Right lobe of liver (tissue), 6 donors: ENCODE measurements at regions not wholly inside any gene's neighbourhood (a gene's known extent, or its start where the extent isn't known, plus 50 kb on each side); places are given as distances from the start of the nearest gene placed in this dataset.

Experiments used
- ATAC-seq, 4 donors: fragments of 200-7000 bp; cut with Tn5 transposase; one replicate each; pipeline ENCODE4 v1.9.1; 2020; ENCODE audit warnings: mild to moderate bottlenecking in 4 of 4, moderate library complexity in 4 of 4
- DNase-seq, 3 donors: peaks; one replicate each; pipeline ENCODE4 v3.0.0-alpha.2; 2020
- H3K27ac ChIP-seq, 3 donors: fragments of 200-600 bp; one replicate each; pipeline ENCODE4 v1.8.0; 2022
- H3K27me3 ChIP-seq, 2 donors: fragments of 200-600 bp; one replicate each; pipeline ENCODE4 v1.8.0; 2022
- H3K36me3 ChIP-seq, 4 donors: fragments of 200-600 bp; sonication (generic) in 1 of 4; one replicate each; pipeline versions ENCODE4 v1.5.1 to v1.8.0; 2017 to 2022; ENCODE audit warnings: control low read depth in 1 of 4
- H3K4me1 ChIP-seq, 4 donors: fragments of 200-600 bp; sonication (generic) in 1 of 4; one replicate each; pipeline versions ENCODE4 v1.5.1 to v1.8.0; 2017 to 2022; ENCODE audit warnings: control low read depth in 1 of 4
- H3K4me3 ChIP-seq, 3 donors: fragments of 200-600 bp; one replicate each; pipeline ENCODE4 v1.8.0; 2022
- H3K9me3 ChIP-seq, 4 donors: fragments of 200-600 bp; sonication (generic) in 1 of 4; one replicate each; pipeline versions ENCODE4 v1.5.1 to v1.8.0; 2017 to 2022; ENCODE audit warnings: control low read depth in 1 of 4
- POLR2A ChIP-seq: fragments of 450-650 bp; IDR thresholded peaks from one replicate; pipeline ENCODE4 v1.6.1; 2017; ENCODE audit warnings: antibody characterized with exemption, mild to moderate bottlenecking
- WGBS: methylation state at CpG from one replicate; pipeline ENCODE4 v1.1.6; 2018; ENCODE audit warnings: low coverage, low lambda C conversion rate; ENCODE audit not compliant: insufficient coverage; ENCODE audit errors: missing lambda C conversion rate; 5-methylcytosine and 5-hydroxymethylcytosine counted together
- intact Hi-C, 2 donors: fragments of 100-400 bp; cut with DNase I; formaldehyde crosslinking; loops; one replicate each; pipeline versions ENCODE4 v1.11.2 to v1.14.1; 2022
- TF ChIP-seq, protein P1 (sequence below), 4 donors: fragments of 200-600 bp in 3 of 4; fragments of 450-650 bp in 1 of 4; IDR thresholded peaks; one replicate each; pipeline versions ENCODE4 v1.5.1 to v1.8.0; 2016 to 2022; ENCODE audit warnings: antibody characterized with exemption in 4 of 4, mild to moderate bottlenecking in 2 of 4
- donor health status: DM: no; HTN: yes; CAD: no.
- donor health status: DM: no; HTN: no; CAD: no.
- donor health status: DM: no; HTN: no; CAD: no.
- donor health status: DM: no; HTN: yes; CAD: no.
- donor health status: DM: no; HTN: yes; CAD: no.

DNA sequence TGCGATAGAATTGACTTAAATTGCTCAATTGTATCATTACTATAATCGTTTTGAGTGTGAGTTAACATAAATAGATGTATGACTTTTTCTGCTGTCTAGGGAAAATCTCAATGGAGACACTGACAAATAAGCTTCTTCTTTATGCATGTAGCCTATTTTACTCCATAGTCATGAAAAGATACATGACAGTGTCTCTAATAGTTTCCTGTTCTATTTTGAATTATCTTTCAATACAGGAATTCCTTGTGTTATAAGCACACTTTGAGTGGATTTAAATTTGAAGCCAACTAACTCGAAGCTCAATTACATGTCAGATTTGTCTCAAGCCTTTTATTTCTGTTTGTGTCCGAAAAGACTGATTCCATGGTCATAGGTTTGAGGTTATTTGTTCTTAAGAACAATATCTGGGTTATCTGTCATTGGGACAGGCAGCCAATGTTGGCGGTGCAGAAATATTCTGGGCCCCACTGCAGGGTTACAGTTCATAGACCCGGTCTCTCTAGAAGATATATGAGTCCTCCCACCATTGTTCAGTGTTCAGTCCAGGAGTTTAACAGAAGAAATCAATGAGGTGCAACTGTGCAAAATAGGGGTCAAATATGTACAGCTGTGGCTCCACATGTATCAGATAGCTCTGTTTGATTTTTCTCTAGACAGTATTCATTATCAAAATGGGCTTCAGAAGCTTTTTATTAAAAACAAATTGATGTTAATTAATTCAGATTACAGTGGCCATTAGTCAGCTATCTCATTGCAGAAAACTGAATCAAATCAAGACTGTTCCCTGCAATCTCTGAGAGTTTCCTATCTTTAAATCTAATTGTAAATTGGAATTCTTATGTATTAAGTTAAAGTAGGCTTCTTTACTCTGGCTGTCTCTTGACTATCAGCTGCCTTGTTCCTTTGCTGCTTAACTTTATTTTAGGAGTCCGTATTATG lies 1238.8 kb downstream of the NXPH1 start:
- DNase-seq (no peak), ATAC-seq (no peak)
- Histone ChIP-seq H3K27ac (no peak overlapping the region), H3K27me3 (no peaks in the 10 kb centered on the region), H3K36me3 (no peaks in the 10 kb centered on the region), H3K9me3 (peaks cover 0 to 2% (median 0%) of the 10 kb centered on the region in 4 donors), H3K4me1 (no peaks in the 10 kb centered on the region), H3K4me3 (no peak overlapping the region)
- intact Hi-C loops, result no loop called here
- TF ChIP-seq POLR2A, result no peak
- TF ChIP-seq, protein P1, sequence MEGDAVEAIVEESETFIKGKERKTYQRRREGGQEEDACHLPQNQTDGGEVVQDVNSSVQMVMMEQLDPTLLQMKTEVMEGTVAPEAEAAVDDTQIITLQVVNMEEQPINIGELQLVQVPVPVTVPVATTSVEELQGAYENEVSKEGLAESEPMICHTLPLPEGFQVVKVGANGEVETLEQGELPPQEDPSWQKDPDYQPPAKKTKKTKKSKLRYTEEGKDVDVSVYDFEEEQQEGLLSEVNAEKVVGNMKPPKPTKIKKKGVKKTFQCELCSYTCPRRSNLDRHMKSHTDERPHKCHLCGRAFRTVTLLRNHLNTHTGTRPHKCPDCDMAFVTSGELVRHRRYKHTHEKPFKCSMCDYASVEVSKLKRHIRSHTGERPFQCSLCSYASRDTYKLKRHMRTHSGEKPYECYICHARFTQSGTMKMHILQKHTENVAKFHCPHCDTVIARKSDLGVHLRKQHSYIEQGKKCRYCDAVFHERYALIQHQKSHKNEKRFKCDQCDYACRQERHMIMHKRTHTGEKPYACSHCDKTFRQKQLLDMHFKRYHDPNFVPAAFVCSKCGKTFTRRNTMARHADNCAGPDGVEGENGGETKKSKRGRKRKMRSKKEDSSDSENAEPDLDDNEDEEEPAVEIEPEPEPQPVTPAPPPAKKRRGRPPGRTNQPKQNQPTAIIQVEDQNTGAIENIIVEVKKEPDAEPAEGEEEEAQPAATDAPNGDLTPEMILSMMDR (IDR thresholded peaks at IDR 0.05), result no peak
- WGBS, result 62% methylated on average over 7 of the region's 7 CpGs

DNA sequence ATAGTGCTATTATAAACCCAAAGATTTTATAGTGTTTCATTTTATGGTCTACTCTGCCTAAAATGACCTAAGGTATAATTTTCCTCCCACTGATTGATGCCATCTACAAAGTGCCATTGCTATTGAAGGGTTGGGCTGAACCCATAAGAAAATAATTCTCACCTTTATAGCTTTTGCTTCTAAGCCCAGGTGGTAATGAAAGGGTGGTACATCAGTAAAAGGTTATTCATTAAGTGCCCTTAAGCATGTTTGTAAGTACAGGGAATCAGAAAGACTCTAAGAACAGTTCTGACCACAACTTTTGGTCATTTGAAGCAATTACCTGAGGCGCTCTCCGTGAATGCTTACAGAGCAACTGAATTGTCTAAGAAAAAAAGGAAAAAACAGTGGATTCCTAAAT lies 1247.3 kb downstream of the NXPH1 start:
- no peaks in the 10 kb centered on the region for H3K27me3 ChIP-seq
- ATAC-seq (no peak), DNase-seq (no peak)
- intact Hi-C loops, result no loop called here
- no peak overlapping the region for H3K27ac ChIP-seq
- H3K4me1 ChIP-seq, result no peaks in the 10 kb centered on the region
- 91% methylated on average over 2 of the region's 2 CpGs for WGBS
- no peaks in the 10 kb centered on the region for H3K9me3 ChIP-seq
- no peak for TF ChIP-seq POLR2A
- TF ChIP-seq, protein P1 (IDR thresholded peaks at IDR 0.05), result no peak
- H3K4me3 ChIP-seq, result no peak overlapping the region
- no peaks in the 10 kb centered on the region for H3K36me3 ChIP-seq

DNA sequence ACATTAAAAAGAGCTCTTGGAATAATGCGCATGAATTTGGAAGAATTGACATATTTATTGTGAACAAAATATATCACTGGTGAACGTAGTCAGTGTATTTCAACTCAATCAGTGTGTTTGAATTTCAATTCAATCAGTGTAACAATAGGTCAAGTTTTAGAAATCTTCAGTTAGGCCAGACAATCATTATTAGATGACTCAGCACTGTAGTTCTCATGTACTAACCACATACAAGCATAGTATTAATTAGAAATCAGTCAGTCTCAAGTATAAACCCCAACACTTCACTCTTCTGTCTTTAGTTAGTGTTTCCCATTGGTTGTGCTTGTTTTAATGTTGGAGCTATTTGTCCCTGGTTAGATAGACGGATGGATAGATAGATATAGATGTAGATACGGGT lies 1247.9 kb downstream of the NXPH1 start:
- no peaks in the 10 kb centered on the region for H3K36me3 ChIP-seq
- no peaks in the 10 kb centered on the region for H3K9me3 ChIP-seq
- no peaks in the 10 kb centered on the region for H3K27me3 ChIP-seq
- TF ChIP-seq, protein P1 (IDR thresholded peaks at IDR 0.05), result no peak
- 65% methylated on average over 4 of the region's 4 CpGs for WGBS
- H3K4me3 ChIP-seq, result no peak overlapping the region
- H3K4me1 ChIP-seq, result no peaks in the 10 kb centered on the region
- no peak for ATAC-seq
- H3K27ac ChIP-seq, result no peak overlapping the region
- intact Hi-C loops, result no loop called here
- no peak for DNase-seq

DNA sequence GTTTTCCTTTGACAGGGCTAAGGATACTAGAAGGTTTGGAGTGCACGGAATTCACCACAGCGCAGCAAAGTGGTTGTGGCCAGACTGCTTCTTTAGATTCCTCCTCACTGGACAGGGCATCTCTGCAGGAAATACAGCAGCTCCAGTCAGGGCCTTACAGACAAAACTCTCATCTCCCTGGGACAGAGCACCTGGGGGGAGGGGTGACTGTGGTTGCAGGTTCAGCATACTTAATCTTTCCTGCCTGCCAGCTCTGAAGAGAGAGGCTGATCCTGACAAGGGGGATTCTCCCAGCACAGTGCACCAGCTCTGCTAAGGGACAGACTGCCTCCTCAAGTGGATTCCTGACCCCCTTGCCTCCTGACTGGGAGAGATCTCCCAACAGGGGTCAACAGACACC lies 1257.9 kb downstream of the NXPH1 start:
- Histone ChIP-seq H3K27ac (no peak overlapping the region), H3K4me3 (no peak overlapping the region), H3K4me1 (no peaks in the 10 kb centered on the region), H3K9me3 (no peaks in the 10 kb centered on the region), H3K27me3 (no peaks in the 10 kb centered on the region), H3K36me3 (peaks cover 0 to 2% (median 0%) of the 10 kb centered on the region in 4 donors)
- intact Hi-C loops, result no loop called here
- TF ChIP-seq POLR2A, result no peak
- TF ChIP-seq, protein P1 (IDR thresholded peaks at IDR 0.05), result no peak
- ATAC-seq (no peak), DNase-seq (no peak)
- WGBS, result no CpG with 5 or more reads among the region's 2 CpGs
